ENCODE measurements at regions not wholly inside any gene's neighbourhood (a gene's known extent, or its start where the extent isn't known, plus 50 kb on each side); places are given as distances from the start of the nearest gene placed in this dataset.

- TF ChIP-seq CTCF (IDR thresholded peaks at IDR 0.05; ENCODE audit: low read depth, low read length): no peak
- H3K4me3 ChIP-seq (ENCODE audit: low read depth, low read length): no peak overlapping the region
- DNase-seq: no peak
- no peaks in the 10 kb centered on the region for H3K36me3 ChIP-seq
- H3K9me3 ChIP-seq (ENCODE audit: severe bottlenecking): peaks cover 2% of the 10 kb centered on the region
- no peak overlapping the region for H3K27ac ChIP-seq
- H3K27me3 ChIP-seq (ENCODE audit: insufficient read depth, low read depth, severe bottlenecking): no peaks in the 10 kb centered on the region
These were observed 463.0 kb upstream of the MYT1L start for GRCh38 chr2:2793925-2794560.

DNA sequence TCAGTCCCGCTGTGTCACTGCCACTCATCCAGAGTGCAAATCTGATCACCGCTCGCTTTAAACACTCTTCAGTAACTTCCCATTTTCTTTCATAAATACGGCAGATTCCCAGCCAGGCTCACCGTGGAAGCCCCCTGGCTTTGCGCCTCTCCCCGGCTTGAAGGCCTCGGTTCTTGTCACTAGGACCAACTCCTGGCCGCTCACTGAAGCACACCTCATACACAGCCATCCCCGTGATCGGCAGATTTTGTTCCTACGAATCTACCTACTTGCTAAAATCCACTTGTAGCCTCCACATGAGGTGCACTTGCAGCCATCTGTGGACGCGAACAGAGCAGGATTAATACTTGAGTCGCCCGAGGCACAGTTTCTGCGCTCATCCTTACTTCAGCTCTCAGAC lies 462.4 kb upstream of the MYT1L start:
- Histone ChIP-seq H3K4me3 (ENCODE audit: low read depth, low read length) (no peak overlapping the region), H3K36me3 (no peaks in the 10 kb centered on the region), H3K27me3 (ENCODE audit: insufficient read depth, low read depth, severe bottlenecking) (no peaks in the 10 kb centered on the region), H3K27ac (no peak overlapping the region), H3K9me3 (ENCODE audit: severe bottlenecking) (peaks cover 2% of the 10 kb centered on the region)
- DNase-seq: no peak
- TF ChIP-seq CTCF (IDR thresholded peaks at IDR 0.05; ENCODE audit: low read depth, low read length): no peak

GRCh38 chr2:2791606-2792005 lies 460.5 kb upstream of the MYT1L start:
- Histone ChIP-seq H3K27ac (no peak overlapping the region), H3K27me3 (ENCODE audit: insufficient read depth, low read depth, severe bottlenecking) (no peaks in the 10 kb centered on the region), H3K9me3 (ENCODE audit: severe bottlenecking) (peaks cover 2% of the 10 kb centered on the region), H3K4me3 (ENCODE audit: low read depth, low read length) (no peak overlapping the region), H3K36me3 (no peaks in the 10 kb centered on the region)
- DNase-seq: no peak
- TF ChIP-seq CTCF (IDR thresholded peaks at IDR 0.05; ENCODE audit: low read depth, low read length): no peak

- H3K36me3 ChIP-seq: no peaks in the 10 kb centered on the region
- H3K9me3 ChIP-seq (ENCODE audit: severe bottlenecking): peaks cover 2% of the 10 kb centered on the region
- H3K4me3 ChIP-seq (ENCODE audit: low read depth, low read length): no peak overlapping the region
- H3K27ac ChIP-seq: no peak overlapping the region
- TF ChIP-seq CTCF (IDR thresholded peaks at IDR 0.05; ENCODE audit: low read depth, low read length): no peak
- DNase-seq: no peak
- H3K27me3 ChIP-seq (ENCODE audit: insufficient read depth, low read depth, severe bottlenecking): no peaks in the 10 kb centered on the region
These were observed 460.0 kb upstream of the MYT1L start for GRCh38 chr2:2791031-2791430.

- Histone ChIP-seq H3K4me3 (ENCODE audit: low read depth, low read length) (no peak overlapping the region), H3K9me3 (ENCODE audit: severe bottlenecking) (peaks cover 3% of the 10 kb centered on the region), H3K27ac (peak overlapping the region; percentile 0), H3K36me3 (no peaks in the 10 kb centered on the region), H3K27me3 (ENCODE audit: insufficient read depth, low read depth, severe bottlenecking) (no peaks in the 10 kb centered on the region)
- TF ChIP-seq CTCF (IDR thresholded peaks at IDR 0.05; ENCODE audit: low read depth, low read length): no peak
- peak; percentile 69 for DNase-seq
These were observed 457.0 kb upstream of the MYT1L start for GRCh38 chr2:2788076-2788475.

GRCh38 chr2:2787301-2787907 lies 456.3 kb upstream of the MYT1L start:
- Histone ChIP-seq H3K27me3 (ENCODE audit: insufficient read depth, low read depth, severe bottlenecking) (no peaks in the 10 kb centered on the region), H3K9me3 (ENCODE audit: severe bottlenecking) (peaks cover 3% of the 10 kb centered on the region), H3K27ac (peak overlapping the region; percentile 0), H3K36me3 (no peaks in the 10 kb centered on the region), H3K4me3 (ENCODE audit: low read depth, low read length) (no peak overlapping the region)
- no peak for DNase-seq
- no peak for TF ChIP-seq CTCF (IDR thresholded peaks at IDR 0.05; ENCODE audit: low read depth, low read length)

Measured in WERI-Rb-1 (cell line).